GM21381 (cell line): ENCODE measurements at regions not wholly inside any gene's neighbourhood (a gene's known extent, or its start where the extent isn't known, plus 50 kb on each side); places are given as distances from the start of the nearest gene placed in this dataset.

ENCODE experiments used
- ATAC-seq: cut with Tn5 transposase; IDR thresholded peaks from one replicate; pipeline ENCODE4 v1.9.1; 2021; ENCODE audit warnings: mild to moderate bottlenecking, moderate library complexity; ENCODE audit not compliant: unreplicated experiment

- ATAC-seq = no peak
Observed at GRCh38 chr3:94179059-94179458, 116.2 kb downstream of the NSUN3 start.

GRCh38 chr3:94183551-94183950 lies 120.7 kb downstream of the NSUN3 start:
- ATAC-seq = no peak

- no peak for ATAC-seq
Observed at GRCh38 chr3:94184781-94185180, 121.9 kb downstream of the NSUN3 start.

- no peak for ATAC-seq
Observed at GRCh38 chr3:94185753-94186152, 122.9 kb downstream of the NSUN3 start.

- no peak for ATAC-seq
Observed at GRCh38 chr3:94187697-94188096, 124.8 kb downstream of the NSUN3 start.

- ATAC-seq = no peak
Observed at GRCh38 chr3:94195381-94195780, 132.5 kb downstream of the NSUN3 start.

- ATAC-seq = no peak
Observed at GRCh38 chr3:94206291-94206690, 143.4 kb downstream of the NSUN3 start.

- no peak for ATAC-seq
Observed at GRCh38 chr3:94210256-94210655, 147.4 kb downstream of the NSUN3 start.

- ATAC-seq = no peak
Observed at GRCh38 chr3:94217406-94217805, 154.5 kb downstream of the NSUN3 start.

- no peak for ATAC-seq
Observed at GRCh38 chr3:94220426-94220825, 157.6 kb downstream of the NSUN3 start.

- ATAC-seq = no peak
Observed at GRCh38 chr3:94221829-94222228, 159.0 kb downstream of the NSUN3 start.

GRCh38 chr3:94225148-94225865 lies 162.4 kb downstream of the NSUN3 start:
- no peak for ATAC-seq

GRCh38 chr3:94226078-94226477 lies 163.2 kb downstream of the NSUN3 start:
- ATAC-seq = no peak

GRCh38 chr3:94232921-94233320 lies 170.1 kb downstream of the NSUN3 start:
- ATAC-seq = no peak

GRCh38 chr3:94234177-94234788 lies 171.4 kb downstream of the NSUN3 start:
- no peak for ATAC-seq

- no peak for ATAC-seq
Observed at GRCh38 chr3:94241986-94242385, 179.1 kb downstream of the NSUN3 start.

- no peak for ATAC-seq
Observed at GRCh38 chr3:94246171-94246570, 183.3 kb downstream of the NSUN3 start.

- ATAC-seq = no peak
Observed at GRCh38 chr3:94248042-94248441, 185.2 kb downstream of the NSUN3 start.

- ATAC-seq = peak; percentile 73
Observed at GRCh38 chr3:94249491-94250079, 186.7 kb downstream of the NSUN3 start.

- ATAC-seq = no peak
Observed at GRCh38 chr3:94251566-94251965, 188.7 kb downstream of the NSUN3 start.

GRCh38 chr3:94252316-94252715 lies 189.5 kb downstream of the NSUN3 start:
- no peak for ATAC-seq
